K562 (cell line): ENCODE measurements at regions not wholly inside any gene's neighbourhood (a gene's known extent, or its start where the extent isn't known, plus 50 kb on each side); places are given as distances from the start of the nearest gene placed in this dataset.

ENCODE experiments used
- ATAC-seq: fragments of 200-7000 bp; cut with Tn5 transposase; 3 replicates; pipeline ENCODE4 v1.9.1; 2020; ENCODE audit warnings: moderate library complexity
- BruUV-seq: library from RNA; stranded (reverse); fragments of 400-500 nt; replicated peaks from 2 replicates; lab custom pipeline; 2021; lab: Mats Ljungman, UMichigan
- CTCF ChIA-PET: fragments of 300-600 bp; formaldehyde crosslinking; extraction: SDS; loops from one replicate; lab custom pipeline; 2021; ENCODE audit warnings: low intra/inter-chr PET ratio; lab: Yijun Ruan, JAX
- POLR2A ChIA-PET: fragments of 300-600, 350-650 bp; sonication (Branson Sonifier 250); formaldehyde crosslinking; extraction: SDS; loops from one replicate; lab custom pipeline; 2021; ENCODE audit warnings: antibody characterized with exemption, inconsistent platforms; lab: Yijun Ruan, JAX
- DNase-seq, 4 experiments: peaks; one replicate each; pipeline versions ENCODE4 v3.0.0 to v3.0.0-alpha.2; 2011 to 2018; ENCODE audit warnings: low spot score in 3 of 4, mixed read lengths in 3 of 4; ENCODE audit errors: extremely low read depth in 1 of 4
- FAIRE-seq: peaks from 2 replicates; lab custom pipeline; 2011; peaks lifted over from hg19 to GRCh38; lab: Jason Lieb, UNC
- H2AFZ ChIP-seq: 2 replicates; pipeline ENCODE4 v1.6.0; 2011; ENCODE audit warnings: low read depth, low read length, control low read depth, inconsistent platforms
- H3K27ac ChIP-seq: fragments of 200-600 bp; 3 replicates; pipeline ENCODE4 v1.8.0; 2011; ENCODE audit warnings: low read depth, mild to moderate bottlenecking, control low read depth, inconsistent platforms, low read length, moderate library complexity, mixed read lengths; ENCODE audit errors: extremely low read depth
- H3K27me3 ChIP-seq, 2 experiments: fragments of 300-600 bp in 1 of 2; 2 replicates in 1 of 2; 3 replicates in 1 of 2; pipeline versions ENCODE4 v1.6.0 to v1.8.0; 2011; ENCODE audit warnings: inconsistent platforms in 2 of 2, low read length in 2 of 2, mild to moderate bottlenecking in 1 of 2, mixed read lengths in 1 of 2, moderate library complexity in 1 of 2; ENCODE audit not compliant: control insufficient read depth in 2 of 2, insufficient read depth in 2 of 2
- H3K36me3 ChIP-seq: fragments of 300-600 bp; 3 replicates; pipeline ENCODE4 v1.8.0; 2011; ENCODE audit warnings: mild to moderate bottlenecking, low read length, inconsistent platforms; ENCODE audit not compliant: control insufficient read depth, insufficient read depth
- H3K4me1 ChIP-seq, 2 experiments: fragments of 200-600 bp in 1 of 2; replicated peaks in 1 of 2; 2 replicates in 1 of 2; 3 replicates in 1 of 2; pipeline versions ENCODE4 v1.5.1 to v1.8.0; 2011; ENCODE audit warnings: inconsistent platforms in 2 of 2, low read length in 2 of 2, mild to moderate bottlenecking in 1 of 2, mixed read lengths in 1 of 2, moderate library complexity in 1 of 2; ENCODE audit not compliant: control insufficient read depth in 2 of 2, insufficient read depth in 2 of 2
- H3K4me2 ChIP-seq: 2 replicates; pipeline ENCODE4 v1.6.1; 2011; ENCODE audit warnings: low read length, control low read depth, inconsistent platforms, mixed read lengths; ENCODE audit not compliant: insufficient read depth
- H3K4me3 ChIP-seq: fragments of 200-600 bp; sonication (generic), shearing (Covaris generic); 2 replicates; pipeline ENCODE4 v1.5.1; 2016; ENCODE audit warnings: control low read depth, inconsistent platforms
- H3K79me2 ChIP-seq: fragments of 200-600 bp; 3 replicates; pipeline ENCODE4 v1.8.0; 2011; ENCODE audit warnings: low read length, inconsistent platforms; ENCODE audit not compliant: control insufficient read depth, insufficient read depth
- H3K9ac ChIP-seq, 2 experiments: 2 replicates each; pipeline versions ENCODE4 v1.6.0 to v1.6.1; 2011; ENCODE audit warnings: low read depth in 2 of 2, low read length in 2 of 2, control low read depth in 1 of 2, inconsistent platforms in 1 of 2, mild to moderate bottlenecking in 1 of 2, mixed read lengths in 1 of 2; ENCODE audit not compliant: insufficient read depth in 1 of 2
- H3K9me1 ChIP-seq: one replicate; pipeline ENCODE4 v1.6.0; 2011; ENCODE audit warnings: inconsistent platforms, mild to moderate bottlenecking, low read length, moderate library complexity; ENCODE audit not compliant: control insufficient read depth, insufficient read depth
- H3K9me3 ChIP-seq: replicated peaks from 2 replicates; pipeline ENCODE4 v1.5.1; 2011; ENCODE audit warnings: low read depth, low read length, inconsistent platforms; ENCODE audit not compliant: control insufficient read depth, insufficient read depth
- H4K20me1 ChIP-seq: replicated peaks from 2 replicates; pipeline ENCODE4 v1.6.1; 2011; ENCODE audit warnings: low read length, inconsistent platforms, mixed read lengths; ENCODE audit not compliant: control insufficient read depth, insufficient read depth
- ARHGAP35 ChIP-seq: fragments of 450-650 bp; IDR thresholded peaks from 2 replicates; pipeline ENCODE4 v1.6.1; 2018; ENCODE audit not compliant: partially characterized antibody
- COPS2 ChIP-seq: fragments of 450-650 bp; conservative IDR thresholded peaks from 2 replicates; pipeline ENCODE4 v1.6.1; 2016; ENCODE audit warnings: mild to moderate bottlenecking, moderate library complexity
- EZH2 ChIP-seq: IDR thresholded peaks from 2 replicates; pipeline ENCODE4 v1.6.1; 2012; ENCODE audit warnings: low read depth, mild to moderate bottlenecking, inconsistent platforms, low read length, borderline replicate concordance
- FOXJ3 ChIP-seq: sonication (generic); formaldehyde crosslinking; IDR thresholded peaks from 2 replicates; pipeline ENCODE4 v1.4.0; 2020; ENCODE audit warnings: mild to moderate bottlenecking, missing genetic modification reagents
- HDGF ChIP-seq: fragments of 450-650 bp; IDR thresholded peaks from 2 replicates; pipeline ENCODE4 v1.6.1; 2016
- OTX1 ChIP-seq: fragments of 450-650 bp; formaldehyde crosslinking; IDR thresholded peaks from 2 replicates; pipeline ENCODE4 v1.4.0; 2022; ENCODE audit warnings: mild to moderate bottlenecking
- POLR2A ChIP-seq: fragments of 450-650 bp; conservative IDR thresholded peaks from 2 replicates; pipeline ENCODE4 v1.6.1; 2016
- ZNF586 ChIP-seq: fragments of 450-650 bp; formaldehyde crosslinking; conservative IDR thresholded peaks from 2 replicates; pipeline ENCODE4 v1.4.0; 2020; ENCODE audit warnings: mild to moderate bottlenecking, moderate library complexity
- WGBS: fragments of 100-300 bp; shearing (Covaris generic); methylation state at CpG from one replicate; pipeline ENCODE4 v1.1.6; 2016; ENCODE audit warnings: low coverage, mixed read lengths; ENCODE audit not compliant: insufficient coverage; ENCODE audit errors: missing lambda C conversion rate; 5-methylcytosine and 5-hydroxymethylcytosine counted together
- in situ Hi-C: fragments of 300-500 bp; cut with MboI; formaldehyde crosslinking; loops from 4 replicates; pipeline ENCODE4 v1.15.0; 2018; ENCODE audit warnings: inconsistent platforms, mixed read lengths
- intact Hi-C: fragments of 100-400 bp; cut with micrococcal nuclease; formaldehyde crosslinking; loops from 2 replicates; pipeline ENCODE4 v1.14.2; 2022
- TF ChIP-seq, protein P1 (sequence below): sonication (generic); formaldehyde crosslinking; IDR thresholded peaks from 2 replicates; pipeline ENCODE4 v1.5.0; 2020; ENCODE audit warnings: missing genetic modification reagents

DNA sequence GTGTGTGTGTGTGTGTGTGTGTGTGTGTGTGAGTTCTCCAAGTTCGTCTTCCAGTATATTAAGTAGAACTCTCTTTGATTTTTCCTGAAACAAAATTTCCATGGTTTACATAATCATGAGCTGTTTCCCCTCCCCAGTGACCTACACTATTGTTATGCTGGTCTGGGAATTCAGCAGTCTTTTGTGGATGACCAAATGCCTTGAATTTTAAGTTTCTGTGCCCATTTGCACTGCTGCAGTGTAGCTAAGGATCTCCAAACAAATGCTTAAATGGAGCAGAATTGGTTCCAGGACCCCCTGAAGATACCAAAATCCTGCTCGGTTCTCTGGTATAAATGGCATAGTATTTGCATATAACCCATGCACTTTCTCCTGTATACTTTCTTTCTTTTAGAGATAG lies 77.2 kb upstream of the SLC34A2 start:
- intact Hi-C loops (no loop called here), in situ Hi-C loops (no loop called here)
- H3K36me3 ChIP-seq: no peaks in the 10 kb centered on the region
- DNase-seq (no peak), ATAC-seq (no peak), FAIRE-seq (no peak)
- no TSS peak for BruUV-seq
- H3K4me1 ChIP-seq: no peaks in the 10 kb centered on the region
- no peak overlapping the region for H3K4me3 ChIP-seq
- WGBS: 0% methylated on average over 2 of the region's 2 CpGs
- CTCF ChIA-PET: no interaction called here
- TF ChIP-seq EZH2: no peak
- TF ChIP-seq, protein P1, sequence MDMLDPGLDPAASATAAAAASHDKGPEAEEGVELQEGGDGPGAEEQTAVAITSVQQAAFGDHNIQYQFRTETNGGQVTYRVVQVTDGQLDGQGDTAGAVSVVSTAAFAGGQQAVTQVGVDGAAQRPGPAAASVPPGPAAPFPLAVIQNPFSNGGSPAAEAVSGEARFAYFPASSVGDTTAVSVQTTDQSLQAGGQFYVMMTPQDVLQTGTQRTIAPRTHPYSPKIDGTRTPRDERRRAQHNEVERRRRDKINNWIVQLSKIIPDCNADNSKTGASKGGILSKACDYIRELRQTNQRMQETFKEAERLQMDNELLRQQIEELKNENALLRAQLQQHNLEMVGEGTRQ: no peak
- 0 out of 2 replicates have a peak, but pooled peaks cover 3% of the 10 kb centered on the region for H4K20me1 ChIP-seq
- POLR2A ChIA-PET: no interaction called here
- H3K4me2 ChIP-seq: no peak overlapping the region
- H3K9me3 ChIP-seq: no peaks in the 10 kb centered on the region
- H3K27me3 ChIP-seq: peaks cover 20 to 46% of the 10 kb centered on the region in 2 experiments
- H2AFZ ChIP-seq: no peak overlapping the region
- H3K79me2 ChIP-seq: no peaks in the 10 kb centered on the region
- no peak overlapping the region for H3K9ac ChIP-seq
- H3K9me1 ChIP-seq: no peaks in the 10 kb centered on the region
- no peak overlapping the region for H3K27ac ChIP-seq

DNA sequence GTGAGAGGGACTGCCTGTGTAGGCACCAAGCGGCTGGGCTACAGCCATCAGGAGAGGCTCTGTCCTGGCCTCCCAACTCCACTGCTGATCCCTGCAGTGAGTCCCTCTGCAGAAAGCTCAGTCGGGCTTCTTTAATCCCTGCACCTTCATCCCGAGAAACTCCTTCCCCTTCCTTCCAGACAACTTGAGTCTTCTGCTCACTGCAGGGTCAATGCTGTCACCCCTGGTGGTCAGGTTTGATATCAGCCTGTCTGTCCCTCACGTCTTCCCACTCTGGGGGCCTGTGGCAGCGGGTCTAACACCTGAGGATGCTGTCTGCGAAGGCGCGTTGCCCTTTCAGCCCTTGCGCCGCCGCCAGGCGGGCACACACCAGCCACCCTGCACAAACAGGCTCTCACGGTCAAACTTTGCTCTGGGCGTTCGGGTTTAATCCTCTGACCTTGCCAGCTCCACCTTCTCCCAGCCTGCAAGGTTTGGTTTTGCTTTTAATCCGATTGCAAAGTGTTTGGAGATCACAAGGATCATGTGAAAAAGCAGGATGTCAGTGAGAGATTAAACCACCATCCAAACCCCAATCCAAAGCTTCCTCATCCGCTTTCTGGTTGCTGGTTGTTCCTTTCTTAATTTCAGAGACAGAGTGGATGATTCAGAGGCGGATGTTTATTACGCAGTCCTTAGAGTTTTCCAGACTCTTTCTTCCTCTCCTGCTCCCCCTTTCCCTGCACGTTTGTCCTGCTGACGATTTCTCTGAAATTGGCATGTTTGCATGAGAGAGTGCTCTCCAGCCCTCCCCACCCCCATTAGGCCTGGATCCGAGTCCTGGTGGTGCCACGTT lies 74.8 kb upstream of the SLC34A2 start:
- Histone ChIP-seq H3K79me2 (no peaks in the 10 kb centered on the region), H3K36me3 (no peaks in the 10 kb centered on the region), H3K4me3 (no peak overlapping the region)
- no peak for TF ChIP-seq ZNF586 (CRISPR knock-in tag)
- no peak for TF ChIP-seq ARHGAP35
- no peak for TF ChIP-seq HDGF
- TF ChIP-seq FOXJ3 (CRISPR knock-in tag): no peak
- no peak for TF ChIP-seq OTX1
- TF ChIP-seq POLR2A: no peak
- no peak for TF ChIP-seq COPS2
- TF ChIP-seq, all 486 proteins: peak for 0
- no peak overlapping the region for H3K9ac ChIP-seq
- no peak overlapping the region for H3K27ac ChIP-seq
- no peak overlapping the region for H2AFZ ChIP-seq
- no TSS peak for BruUV-seq
- intact Hi-C loops: no loop called here
- FAIRE-seq (no peak), ATAC-seq (0 out of 3 replicates have a peak, but pooled peaks have one; percentile 26), DNase-seq (no peak)
- ChIA-PET CTCF (no interaction called here), POLR2A (no interaction called here)
- no peaks in the 10 kb centered on the region for H3K9me3 ChIP-seq
- no peaks in the 10 kb centered on the region for H3K9me1 ChIP-seq
- no peak overlapping the region for H3K4me2 ChIP-seq
- peaks cover 9 to 29% of the 10 kb centered on the region in 2 experiments for H3K27me3 ChIP-seq
- H3K4me1 ChIP-seq: no peaks in the 10 kb centered on the region
- under 1% methylated on average over 23 of the region's 23 CpGs for WGBS
- in situ Hi-C loops: no loop called here
- H4K20me1 ChIP-seq: 0 out of 2 replicates have a peak, but pooled peaks cover 3% of the 10 kb centered on the region
